ENCODE measurements at regions not wholly inside any gene's neighbourhood (a gene's known extent, or its start where the extent isn't known, plus 50 kb on each side); places are given as distances from the start of the nearest gene placed in this dataset.

DNA sequence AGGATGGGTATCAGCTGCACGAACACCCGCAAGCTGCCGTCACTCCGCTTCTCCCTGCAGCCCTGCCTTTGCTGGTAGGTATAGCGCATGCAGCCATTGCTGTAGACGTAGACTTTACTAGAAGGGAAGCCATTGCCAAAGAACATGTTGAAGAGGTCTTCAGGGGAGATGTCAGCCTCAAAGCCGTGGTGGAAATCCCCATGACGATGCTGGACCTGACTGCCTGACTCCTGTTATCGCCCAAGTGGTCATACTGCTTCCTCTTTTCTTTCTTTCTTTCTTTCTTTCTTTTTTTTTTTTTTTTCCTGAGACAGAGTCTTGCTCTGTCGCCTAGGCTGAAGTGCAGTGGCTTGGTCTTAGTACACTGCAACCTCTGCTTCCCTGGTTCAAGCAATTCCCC, 68.7 kb upstream of the SPRED2 start:
- no peaks in the 10 kb centered on the region for H3K36me3 Mint-ChIP-seq (ENCODE audit: insufficient read depth, unreplicated experiment)
- DNase-seq (ENCODE audit: unreplicated experiment): no peak
- CTCF ChIA-PET: interaction anchor here (0.6 to 0.8 kb wide), 2 partner anchors 41 to 724 kb away, joined by 3 to 4 read pairs; no protein-coding TSS in a partner anchor
- H3K27ac Mint-ChIP-seq (ENCODE audit: low read depth, unreplicated experiment): no peak overlapping the region
- intact Hi-C loops (cut with micrococcal nuclease): no loop called here
- no peak for TF ChIP-seq CTCF (IDR thresholded peaks at IDR 0.05; ENCODE audit: unreplicated experiment)
- H3K4me1 Mint-ChIP-seq (ENCODE audit: insufficient read depth, unreplicated experiment): no peaks in the 10 kb centered on the region
- BruUV-seq (replicated peaks): no TSS peak
- H3K9me3 Mint-ChIP-seq (ENCODE audit: unreplicated experiment): no peaks in the 10 kb centered on the region
- H3K4me3 Mint-ChIP-seq (ENCODE audit: unreplicated experiment): no peak overlapping the region
- H3K27me3 Mint-ChIP-seq (ENCODE audit: insufficient read depth, unreplicated experiment): no peaks in the 10 kb centered on the region
- POLR2A ChIA-PET: no interaction called here

GRCh38 chr2:65500310-65501040, 68.1 kb upstream of the SPRED2 start:
- Mint-ChIP-seq H3K4me1 (ENCODE audit: insufficient read depth, unreplicated experiment) (no peaks in the 10 kb centered on the region), H3K9me3 (ENCODE audit: unreplicated experiment) (no peaks in the 10 kb centered on the region), H3K27ac (ENCODE audit: low read depth, unreplicated experiment) (no peak overlapping the region), H3K4me3 (ENCODE audit: unreplicated experiment) (no peak overlapping the region), H3K27me3 (ENCODE audit: insufficient read depth, unreplicated experiment) (peaks cover 4% of the 10 kb centered on the region), H3K36me3 (ENCODE audit: insufficient read depth, unreplicated experiment) (no peaks in the 10 kb centered on the region)
- no peak for DNase-seq (ENCODE audit: unreplicated experiment)
- POLR2A ChIA-PET: interaction anchor here (0.6 kb wide), 1 partner anchor 13 kb away, joined by 5 read pairs; no protein-coding TSS in a partner anchor
- no TSS peak for BruUV-seq (replicated peaks)
- TF ChIP-seq CTCF (IDR thresholded peaks at IDR 0.05; ENCODE audit: unreplicated experiment): no peak
- CTCF ChIA-PET: interaction anchor here (0.6 to 0.8 kb wide), 2 partner anchors 41 to 725 kb away, joined by 3 to 4 read pairs; no protein-coding TSS in a partner anchor
- intact Hi-C loops (cut with micrococcal nuclease): no loop called here

- Mint-ChIP-seq H3K27me3 (ENCODE audit: insufficient read depth, unreplicated experiment) (peaks cover 17% of the 10 kb centered on the region), H3K36me3 (ENCODE audit: insufficient read depth, unreplicated experiment) (no peaks in the 10 kb centered on the region), H3K27ac (ENCODE audit: low read depth, unreplicated experiment) (no peak overlapping the region), H3K4me3 (ENCODE audit: unreplicated experiment) (no peak overlapping the region), H3K9me3 (ENCODE audit: unreplicated experiment) (no peaks in the 10 kb centered on the region), H3K4me1 (ENCODE audit: insufficient read depth, unreplicated experiment) (no peaks in the 10 kb centered on the region)
- DNase-seq (ENCODE audit: unreplicated experiment): no peak
- POLR2A ChIA-PET: no interaction called here
- no TSS peak for BruUV-seq (replicated peaks)
- intact Hi-C loops (cut with micrococcal nuclease): no loop called here
- CTCF ChIA-PET: no interaction called here
- no peak for TF ChIP-seq CTCF (IDR thresholded peaks at IDR 0.05; ENCODE audit: unreplicated experiment)
These were observed 66.8 kb upstream of the SPRED2 start for GRCh38 chr2:65499216-65499615.

GRCh38 chr2:65498396-65498795, 66.0 kb upstream of the SPRED2 start:
- Mint-ChIP-seq H3K27ac (ENCODE audit: low read depth, unreplicated experiment) (no peak overlapping the region), H3K36me3 (ENCODE audit: insufficient read depth, unreplicated experiment) (no peaks in the 10 kb centered on the region), H3K9me3 (ENCODE audit: unreplicated experiment) (no peaks in the 10 kb centered on the region), H3K27me3 (ENCODE audit: insufficient read depth, unreplicated experiment) (peaks cover 18% of the 10 kb centered on the region), H3K4me3 (ENCODE audit: unreplicated experiment) (no peak overlapping the region), H3K4me1 (ENCODE audit: insufficient read depth, unreplicated experiment) (no peaks in the 10 kb centered on the region)
- POLR2A ChIA-PET: no interaction called here
- BruUV-seq (replicated peaks): no TSS peak
- no peak for DNase-seq (ENCODE audit: unreplicated experiment)
- CTCF ChIA-PET: no interaction called here
- intact Hi-C loops (cut with micrococcal nuclease): no loop called here
- no peak for TF ChIP-seq CTCF (IDR thresholded peaks at IDR 0.05; ENCODE audit: unreplicated experiment)

Data from MCF 10A (cell line).